ENCODE measurements at regions not wholly inside any gene's neighbourhood (a gene's known extent, or its start where the extent isn't known, plus 50 kb on each side); places are given as distances from the start of the nearest gene placed in this dataset.

DNA sequence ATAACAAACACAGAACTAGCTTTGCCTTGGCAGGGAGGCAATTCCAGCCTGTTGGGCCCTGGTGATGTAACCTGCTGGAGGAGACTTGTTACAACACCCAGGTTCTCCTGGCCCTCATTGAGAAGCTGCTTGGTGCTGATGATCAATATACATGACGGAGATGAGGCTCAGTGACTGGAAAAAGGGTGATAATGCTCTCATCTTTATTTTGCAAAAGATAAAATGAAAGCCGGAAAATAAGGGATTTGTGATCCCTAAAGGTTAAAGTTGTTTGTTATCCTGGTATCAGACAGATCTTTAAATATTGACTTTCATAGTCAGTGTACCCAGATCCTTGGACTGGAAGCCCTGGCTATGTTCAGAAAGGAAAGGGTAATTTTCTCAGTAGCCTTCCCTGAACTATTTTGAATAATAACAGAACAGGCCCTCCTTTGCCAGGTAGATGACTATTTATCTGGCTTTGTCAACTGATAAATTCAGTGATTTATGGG, 118.9 kb upstream of the MEIS2 start:
- Histone ChIP-seq H3K79me1 (ENCODE audit: insufficient read depth, low read depth, low read length, poor library complexity, severe bottlenecking) (no peaks in the 10 kb centered on the region), H2BK20ac (ENCODE audit: low read depth, low read length, poor library complexity, severe bottlenecking) (no peak overlapping the region), H3K4ac (ENCODE audit: low read depth, low read length) (no peak overlapping the region), H3K14ac (ENCODE audit: insufficient read depth, low read length) (no peak overlapping the region), H3K9ac (ENCODE audit: extremely low read depth, insufficient read length, low read length) (no peak overlapping the region), H2AK5ac (ENCODE audit: insufficient read length, low read length) (no peak overlapping the region), H4K5ac (ENCODE audit: insufficient read length, low read depth, low read length) (no peak overlapping the region), H4K91ac (ENCODE audit: insufficient read length, low read depth, low read length) (no peak overlapping the region), H3K56ac (ENCODE audit: insufficient read length, low read depth, low read length) (no peak overlapping the region), H3K9me3 (ENCODE audit: control insufficient read depth, low read depth, low read length) (no peaks in the 10 kb centered on the region), H4K8ac (replicated peaks; ENCODE audit: insufficient read length, low read depth, low read length) (no peak overlapping the region), H3K79me2 (ENCODE audit: insufficient read depth, low read length) (no peaks in the 10 kb centered on the region), H3K4me2 (ENCODE audit: insufficient read depth, insufficient read length, low read length) (no peak overlapping the region), H3K23ac (ENCODE audit: insufficient read length, low read depth, low read length) (no peak overlapping the region), H4K20me1 (ENCODE audit: control insufficient read depth, insufficient read depth, insufficient read length) (no peaks in the 10 kb centered on the region), H2BK12ac (ENCODE audit: insufficient read length, low read depth, low read length) (no peak overlapping the region), H3K4me1 (ENCODE audit: insufficient read depth, low read length) (no peaks in the 10 kb centered on the region), H3K18ac (ENCODE audit: insufficient read length, low read depth, low read length) (no peak overlapping the region), H2BK120ac (ENCODE audit: low read depth, low read length, poor library complexity, severe bottlenecking) (no peak overlapping the region), H3K27me3 (ENCODE audit: insufficient read depth, low read length) (no peaks in the 10 kb centered on the region), H3K27ac (ENCODE audit: insufficient read length, low read depth, low read length) (no peak overlapping the region), H2BK15ac (ENCODE audit: low read depth, low read length) (no peak overlapping the region), H3K23me2 (ENCODE audit: insufficient read length, low read depth, low read length, poor library complexity, severe bottlenecking) (no peaks in the 10 kb centered on the region), H2BK5ac (ENCODE audit: insufficient read length, low read length) (no peak overlapping the region), H2AFZ (ENCODE audit: low read length) (no peak overlapping the region), H3T11ph (ENCODE audit: low read length) (no peak overlapping the region)
- TF ChIP-seq, protein P1, sequence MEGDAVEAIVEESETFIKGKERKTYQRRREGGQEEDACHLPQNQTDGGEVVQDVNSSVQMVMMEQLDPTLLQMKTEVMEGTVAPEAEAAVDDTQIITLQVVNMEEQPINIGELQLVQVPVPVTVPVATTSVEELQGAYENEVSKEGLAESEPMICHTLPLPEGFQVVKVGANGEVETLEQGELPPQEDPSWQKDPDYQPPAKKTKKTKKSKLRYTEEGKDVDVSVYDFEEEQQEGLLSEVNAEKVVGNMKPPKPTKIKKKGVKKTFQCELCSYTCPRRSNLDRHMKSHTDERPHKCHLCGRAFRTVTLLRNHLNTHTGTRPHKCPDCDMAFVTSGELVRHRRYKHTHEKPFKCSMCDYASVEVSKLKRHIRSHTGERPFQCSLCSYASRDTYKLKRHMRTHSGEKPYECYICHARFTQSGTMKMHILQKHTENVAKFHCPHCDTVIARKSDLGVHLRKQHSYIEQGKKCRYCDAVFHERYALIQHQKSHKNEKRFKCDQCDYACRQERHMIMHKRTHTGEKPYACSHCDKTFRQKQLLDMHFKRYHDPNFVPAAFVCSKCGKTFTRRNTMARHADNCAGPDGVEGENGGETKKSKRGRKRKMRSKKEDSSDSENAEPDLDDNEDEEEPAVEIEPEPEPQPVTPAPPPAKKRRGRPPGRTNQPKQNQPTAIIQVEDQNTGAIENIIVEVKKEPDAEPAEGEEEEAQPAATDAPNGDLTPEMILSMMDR (conservative IDR thresholded peaks at IDR 0.05), result no peak; the same call in 2 of the 3 replicates
- Mint-ChIP-seq H3K27ac (no peak overlapping the region; a peak in 1 of 7 replicates), H3K4me3 (no peak overlapping the region; a peak in 1 of 5 replicates), H3K27me3 (ENCODE audit: low read depth) (peaks cover 3% of the 10 kb centered on the region; the same call in 1 of the 2 replicates), H3K9me3 (peaks cover 4 to 5% of the 10 kb centered on the region in 2 experiments; a peak in 3 of 5 replicates), H3K4me1 (no peaks in the 10 kb centered on the region), H3K36me3 (ENCODE audit: insufficient read depth in 1 of 3, low read depth in 3 of 3) (no peaks in the 10 kb centered on the region)
- WGBS (ENCODE audit: extremely low coverage, insufficient read length, low lambda C conversion rate), result no CpG with 5 or more reads among the region's 2 CpGs
- DNase-seq, result no peak
